GM12878 (cell line): ENCODE measurements at regions not wholly inside any gene's neighbourhood (a gene's known extent, or its start where the extent isn't known, plus 50 kb on each side); places are given as distances from the start of the nearest gene placed in this dataset.

Experiments
- CHD2 ChIP-seq: IDR thresholded peaks from 2 replicates; pipeline ENCODE4 v1.6.1; 2011; ENCODE audit warnings: low read depth, low read length, improper control_type of control experiment, borderline replicate concordance
- CTCF ChIP-seq, 3 experiments: IDR thresholded peaks in 2 of 3; conservative IDR thresholded peaks in 1 of 3; 2 replicates each; pipeline ENCODE4 v1.5.1; 2011; ENCODE audit warnings: low read depth in 3 of 3, low read length in 3 of 3, mild to moderate bottlenecking in 3 of 3, control low read depth in 2 of 3, moderate library complexity in 2 of 3, inconsistent platforms in 1 of 3, mixed read lengths in 1 of 3; ENCODE audit not compliant: control insufficient read depth in 2 of 3, insufficient read depth in 1 of 3; ENCODE audit errors: extremely low read depth in 1 of 3
- JUND ChIP-seq: IDR thresholded peaks from 2 replicates; pipeline ENCODE4 v1.6.1; 2012; ENCODE audit warnings: low read depth, mild to moderate bottlenecking, low read length, improper control_type of control experiment, moderate library complexity
- KDM1A ChIP-seq: fragments of 200-600 bp; sonication (generic); IDR thresholded peaks from 2 replicates; pipeline ENCODE4 v1.6.1; 2016; ENCODE audit warnings: borderline replicate concordance
- POLR2AphosphoS5 ChIP-seq: IDR thresholded peaks from 2 replicates; pipeline ENCODE4 v1.6.1; 2011; ENCODE audit warnings: mild to moderate bottlenecking, low read length, inconsistent platforms
- SIN3A ChIP-seq: IDR thresholded peaks from 2 replicates; pipeline ENCODE4 v1.6.1; 2012; ENCODE audit warnings: low read depth, low read length, improper control_type of control experiment

GRCh38 chr4:144910723-144911122, 187.3 kb downstream of the ANAPC10 start:
- TF ChIP-seq SIN3A, result no peak
- TF ChIP-seq CHD2, result no peak
- TF ChIP-seq JUND, result no peak
- TF ChIP-seq KDM1A, result no peak
- no peak for TF ChIP-seq CTCF (IDR thresholded peaks at IDR 0.05 in 2 of 3, conservative IDR thresholded peaks at IDR 0.05 in 1 of 3; ENCODE audit: control insufficient read depth in 2 of 3, extremely low read depth in 1 of 3, insufficient read depth in 1 of 3, low read depth in 3 of 3, low read length in 3 of 3)
- TF ChIP-seq POLR2AphosphoS5, result no peak
